SU-DHL-6 (cell line): ENCODE measurements at regions not wholly inside any gene's neighbourhood (a gene's known extent, or its start where the extent isn't known, plus 50 kb on each side); places are given as distances from the start of the nearest gene placed in this dataset.

Experiments used
- CTCF ChIP-seq: fragments of 200-600 bp; sonication (generic); IDR thresholded peaks from one replicate; pipeline ENCODE4 v1.5.1; 2017; ENCODE audit warnings: antibody characterized with exemption, mild to moderate bottlenecking, low read length, moderate library complexity; ENCODE audit not compliant: insufficient read depth, poor library complexity, severe bottlenecking
- EZH2phosphoT487 ChIP-seq: fragments of 200-600 bp; sonication (generic), shearing (Covaris generic); conservative IDR thresholded peaks from 2 replicates; pipeline ENCODE4 v1.6.1; 2018; ENCODE audit warnings: mild to moderate bottlenecking, antibody characterized with exemption, low read length, moderate library complexity, mixed read lengths

GRCh38 chr18:29083545-29083944, 906.6 kb upstream of the CDH2 start:
- no peak for TF ChIP-seq CTCF
- TF ChIP-seq EZH2phosphoT487 = no peak
